ENCODE measurements at regions not wholly inside any gene's neighbourhood (a gene's known extent, or its start where the extent isn't known, plus 50 kb on each side); places are given as distances from the start of the nearest gene placed in this dataset.

GRCh38 chr9:582775-583174 is 258.7 kb upstream of the DMRT1 start:
- TF ChIP-seq POLR2A (IDR thresholded peaks at IDR 0.05; ENCODE audit: low read depth, low read length), result no peak
- TF ChIP-seq TAF1 (IDR thresholded peaks at IDR 0.05; ENCODE audit: low read depth, low read length), result no peak
- no peak for TF ChIP-seq POLR2AphosphoS5 (IDR thresholded peaks at IDR 0.05; ENCODE audit: low read depth, low read length)
- TF ChIP-seq POU2F2 (IDR thresholded peaks at IDR 0.05; ENCODE audit: low read depth, low read length), result no peak
- TF ChIP-seq SPI1 (IDR thresholded peaks at IDR 0.05; ENCODE audit: low read depth, low read length), result no peak

All from GM12891 (cell line).